NCI-H2107 treated with DMSO at 0.1 percent for 48 hours (cell line): ENCODE measurements at regions not wholly inside any gene's neighbourhood (a gene's known extent, or its start where the extent isn't known, plus 50 kb on each side); places are given as distances from the start of the nearest gene placed in this dataset.
A peak's percentile ranks its signal among the peaks of the same experiment; 100 is the strongest.
"Not testable (repeated sequence)": the region's sequence is repeated elsewhere in the genome, so short reads cannot be mapped to it uniquely, and the experiment has no call there.

Experiments used
- DNase-seq: peaks from one replicate; lab custom pipeline; 2025; ENCODE audit not compliant: unreplicated experiment; lab: John Stamatoyannopoulos, UW

DNA sequence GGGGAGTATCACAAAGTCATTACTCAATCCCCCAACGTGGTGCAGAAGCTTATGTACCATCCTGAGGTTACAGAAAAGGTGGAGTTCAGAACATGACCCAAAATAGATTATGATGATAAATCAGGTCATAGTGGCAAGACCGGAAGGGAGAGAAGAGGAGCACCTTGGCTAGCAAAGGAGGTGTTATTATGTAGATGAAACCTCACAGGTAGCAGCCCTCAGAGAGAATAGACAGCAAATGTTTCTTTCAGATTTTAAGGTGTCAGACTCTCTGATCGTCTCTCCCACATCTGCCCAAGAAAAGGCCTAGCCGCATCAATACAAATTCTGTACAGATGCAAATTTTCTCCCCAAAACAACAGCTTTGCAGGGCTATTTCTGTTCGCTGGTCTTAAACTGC lies 88.3 kb upstream of the SEMA3D start:
- DNase-seq = no peak

DNA sequence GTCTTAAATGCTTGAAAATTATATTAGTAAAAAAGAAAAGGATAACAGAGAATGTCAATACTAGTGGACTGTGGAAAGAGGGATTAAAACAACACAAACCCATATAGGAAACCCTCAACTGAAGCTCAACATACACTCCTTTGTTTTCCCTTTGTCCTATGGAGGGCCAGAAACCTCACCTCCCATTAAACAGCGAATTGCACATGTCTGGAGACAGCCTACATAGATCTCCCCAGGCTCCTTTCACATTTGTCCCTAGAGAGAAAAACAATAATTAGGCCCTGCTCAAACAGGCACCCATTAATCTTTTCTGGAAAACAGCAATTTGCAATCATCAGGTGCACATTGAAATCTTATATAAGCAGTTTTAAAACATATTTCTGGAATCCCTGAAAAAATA lies 87.6 kb upstream of the SEMA3D start:
- DNase-seq = peak; percentile 51

DNA sequence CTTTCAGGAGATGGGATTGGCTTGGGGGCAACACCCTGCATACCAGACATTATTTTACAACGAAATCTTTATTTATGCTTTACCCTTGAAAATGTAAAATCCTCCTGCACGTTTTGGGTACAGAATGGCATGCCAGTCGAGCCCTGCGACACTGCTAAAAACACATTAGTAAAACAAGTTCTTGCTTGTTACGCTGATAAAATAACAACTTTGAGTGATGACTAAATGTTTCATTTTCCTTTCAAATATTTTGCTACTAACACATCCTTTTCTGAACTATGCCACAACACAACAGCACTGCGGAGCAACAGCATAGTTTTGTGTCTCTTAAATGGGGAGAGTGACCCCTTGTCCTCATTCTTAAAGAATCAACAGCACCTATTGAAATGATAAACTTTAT lies 76.0 kb upstream of the SEMA3D start:
- no peak for DNase-seq

DNA sequence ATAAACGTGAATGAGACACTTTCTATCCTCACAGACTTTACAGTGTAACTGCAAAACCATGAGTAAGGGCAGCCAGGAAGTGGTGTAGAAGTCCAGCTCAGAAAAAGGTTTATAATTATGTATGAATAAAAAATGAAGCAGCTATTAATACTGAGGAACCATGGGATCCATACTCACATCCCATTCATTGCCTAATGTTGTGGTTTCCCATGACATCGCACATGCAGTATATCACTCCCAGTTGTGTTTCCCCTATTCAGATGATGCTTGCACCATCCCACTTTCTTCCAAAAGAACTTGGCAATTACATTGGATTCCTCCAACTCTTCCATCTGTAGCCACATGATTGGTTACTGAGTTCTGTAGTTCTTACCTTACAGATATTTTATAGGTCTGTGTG lies 74.5 kb upstream of the SEMA3D start:
- no peak for DNase-seq

DNA sequence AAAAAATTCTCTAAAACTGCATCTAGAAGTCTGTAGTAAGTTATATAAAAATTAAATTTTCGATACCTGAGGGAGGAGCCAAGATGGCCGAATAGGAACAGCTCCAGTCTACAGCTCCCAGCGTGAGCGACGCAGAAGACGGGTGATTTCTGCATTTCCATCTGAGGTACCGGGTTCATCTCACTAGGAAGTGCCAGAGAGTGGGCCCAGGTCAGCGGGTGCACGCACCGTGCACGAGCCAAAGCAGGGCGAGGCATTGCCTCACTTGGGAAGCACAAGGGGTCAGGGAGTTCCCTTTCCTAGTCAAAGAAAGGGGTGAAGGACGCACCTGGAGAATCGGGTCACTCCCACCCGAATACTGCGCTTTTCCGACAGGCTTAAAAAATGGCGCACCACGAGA lies 62.9 kb upstream of the SEMA3D start:
- DNase-seq = not testable (repeated sequence)

DNA sequence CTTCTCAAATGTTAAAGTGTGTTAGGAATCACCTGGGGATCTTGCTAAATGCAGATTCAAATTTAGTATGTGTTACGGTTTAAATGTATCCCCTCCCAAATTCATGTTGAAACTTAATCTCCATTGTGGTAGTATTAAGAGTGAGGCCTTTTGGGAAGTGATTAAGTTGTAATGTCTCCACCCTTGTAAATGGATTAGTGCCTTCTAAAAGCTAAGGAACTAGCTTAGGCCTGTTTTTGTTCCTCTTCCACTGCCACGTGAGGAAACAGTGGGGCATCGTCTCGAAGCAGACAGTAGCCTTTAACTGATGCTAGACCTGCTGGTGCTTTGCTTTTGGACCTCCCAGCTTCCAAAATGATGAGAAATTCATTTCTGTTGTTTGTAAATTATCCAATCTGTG lies 52.3 kb upstream of the SEMA3D start:
- no peak for DNase-seq

DNA sequence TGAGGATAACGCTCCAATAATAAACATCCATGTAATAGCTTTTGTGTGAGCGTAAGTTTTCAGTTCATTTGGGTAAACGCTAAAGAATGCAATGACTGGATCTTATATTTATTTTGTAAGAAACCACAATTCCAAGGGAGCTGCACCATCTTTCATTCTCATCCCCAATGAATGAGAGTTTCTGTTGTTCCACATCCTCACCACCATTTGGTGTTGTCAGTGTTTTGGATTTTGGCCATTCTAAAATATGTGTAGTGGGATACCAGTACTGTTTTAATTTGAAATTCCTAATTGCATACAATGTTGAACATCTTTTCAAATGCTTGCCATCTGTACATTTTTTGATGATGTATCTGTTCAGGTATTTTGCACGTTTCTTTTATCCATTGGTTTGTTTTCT lies 50.9 kb upstream of the SEMA3D start:
- DNase-seq = no peak
